ENCODE measurements at regions not wholly inside any gene's neighbourhood (a gene's known extent, or its start where the extent isn't known, plus 50 kb on each side); places are given as distances from the start of the nearest gene placed in this dataset.

DNA sequence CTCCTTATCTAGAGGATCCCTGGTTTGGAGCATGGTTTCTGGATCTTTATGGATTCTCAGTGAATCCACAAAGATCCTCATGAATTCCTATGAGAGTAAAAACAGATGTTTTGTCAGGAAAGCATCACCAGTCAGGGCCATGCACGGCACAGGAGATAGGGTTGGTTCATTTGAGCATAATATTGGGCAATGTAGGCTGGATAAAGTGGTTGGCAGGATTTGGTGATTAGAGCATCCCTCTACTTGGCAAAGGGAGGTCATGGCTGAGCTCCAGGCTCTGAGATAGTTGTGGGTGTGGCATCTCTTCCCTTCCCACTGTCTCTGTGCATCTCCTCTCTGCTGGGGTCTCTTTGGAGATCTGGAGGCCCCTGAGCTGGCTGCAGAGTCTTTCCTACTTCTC, 149.8 kb downstream of the DACT1 start:
- H3K27ac Mint-ChIP-seq = peak overlapping the region in 1 of 7 donors; percentile 21
- Histone ChIP-seq H3K9ac (ENCODE audit: insufficient read depth, low read length, poor library complexity, severe bottlenecking) (no peak overlapping the region), H3K27ac (ENCODE audit: low read depth in 1 of 2, low read length in 2 of 2) (no peak overlapping the region), H4K20me1 (ENCODE audit: insufficient read depth, low read length) (no peaks in the 10 kb centered on the region), H3K27me3 (ENCODE audit: control insufficient read depth in 2 of 2, insufficient read depth in 2 of 2, low read length in 2 of 2) (no peaks in the 10 kb centered on the region), H3K4me2 (replicated peaks; ENCODE audit: extremely low read depth, low read length, poor library complexity, severe bottlenecking) (no peak overlapping the region), H3K9me3 (replicated peaks in 1 of 2; ENCODE audit: control insufficient read depth in 1 of 2, insufficient read depth in 1 of 2, low read length in 2 of 2) (no peaks in the 10 kb centered on the region), H3K36me3 (replicated peaks in 1 of 2; ENCODE audit: control insufficient read depth in 1 of 2, insufficient read depth in 2 of 2, low read length in 2 of 2) (no peaks in the 10 kb centered on the region), H3K4me1 (ENCODE audit: control insufficient read depth in 1 of 2, insufficient read depth in 2 of 2, low read length in 2 of 2) (no peaks in the 10 kb centered on the region), H2AFZ (ENCODE audit: insufficient read depth, low read depth, low read length, poor library complexity, severe bottlenecking) (no peak overlapping the region), H3K79me2 (ENCODE audit: insufficient read depth, low read length) (no peaks in the 10 kb centered on the region), H3K4me3 (replicated peaks in 1 of 3; ENCODE audit: low read depth in 2 of 3, low read length in 3 of 3) (no peak overlapping the region)
- TF ChIP-seq, protein P1, sequence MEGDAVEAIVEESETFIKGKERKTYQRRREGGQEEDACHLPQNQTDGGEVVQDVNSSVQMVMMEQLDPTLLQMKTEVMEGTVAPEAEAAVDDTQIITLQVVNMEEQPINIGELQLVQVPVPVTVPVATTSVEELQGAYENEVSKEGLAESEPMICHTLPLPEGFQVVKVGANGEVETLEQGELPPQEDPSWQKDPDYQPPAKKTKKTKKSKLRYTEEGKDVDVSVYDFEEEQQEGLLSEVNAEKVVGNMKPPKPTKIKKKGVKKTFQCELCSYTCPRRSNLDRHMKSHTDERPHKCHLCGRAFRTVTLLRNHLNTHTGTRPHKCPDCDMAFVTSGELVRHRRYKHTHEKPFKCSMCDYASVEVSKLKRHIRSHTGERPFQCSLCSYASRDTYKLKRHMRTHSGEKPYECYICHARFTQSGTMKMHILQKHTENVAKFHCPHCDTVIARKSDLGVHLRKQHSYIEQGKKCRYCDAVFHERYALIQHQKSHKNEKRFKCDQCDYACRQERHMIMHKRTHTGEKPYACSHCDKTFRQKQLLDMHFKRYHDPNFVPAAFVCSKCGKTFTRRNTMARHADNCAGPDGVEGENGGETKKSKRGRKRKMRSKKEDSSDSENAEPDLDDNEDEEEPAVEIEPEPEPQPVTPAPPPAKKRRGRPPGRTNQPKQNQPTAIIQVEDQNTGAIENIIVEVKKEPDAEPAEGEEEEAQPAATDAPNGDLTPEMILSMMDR (IDR thresholded peaks at IDR 0.05) = no peak
- no peak overlapping the region for H3K4me3 Mint-ChIP-seq
- H3K36me3 Mint-ChIP-seq = no peaks in the 10 kb centered on the region
- intact Hi-C loops (cut with micrococcal nuclease) = no loop called here
- no peak for DNase-seq
- H3K4me1 Mint-ChIP-seq = peaks cover 2% of the 10 kb centered on the region
- 83% methylated on average over 1 of the region's 1 CpG for WGBS (ENCODE audit: insufficient coverage)
- H3K27me3 Mint-ChIP-seq (ENCODE audit: low read depth in 3 of 3) = peaks cover 0 to 5% (median 1%) of the 10 kb centered on the region in 3 donors
- H3K9me3 Mint-ChIP-seq = peaks cover 0 to 6% (median 0%) of the 10 kb centered on the region in 7 donors

DNA sequence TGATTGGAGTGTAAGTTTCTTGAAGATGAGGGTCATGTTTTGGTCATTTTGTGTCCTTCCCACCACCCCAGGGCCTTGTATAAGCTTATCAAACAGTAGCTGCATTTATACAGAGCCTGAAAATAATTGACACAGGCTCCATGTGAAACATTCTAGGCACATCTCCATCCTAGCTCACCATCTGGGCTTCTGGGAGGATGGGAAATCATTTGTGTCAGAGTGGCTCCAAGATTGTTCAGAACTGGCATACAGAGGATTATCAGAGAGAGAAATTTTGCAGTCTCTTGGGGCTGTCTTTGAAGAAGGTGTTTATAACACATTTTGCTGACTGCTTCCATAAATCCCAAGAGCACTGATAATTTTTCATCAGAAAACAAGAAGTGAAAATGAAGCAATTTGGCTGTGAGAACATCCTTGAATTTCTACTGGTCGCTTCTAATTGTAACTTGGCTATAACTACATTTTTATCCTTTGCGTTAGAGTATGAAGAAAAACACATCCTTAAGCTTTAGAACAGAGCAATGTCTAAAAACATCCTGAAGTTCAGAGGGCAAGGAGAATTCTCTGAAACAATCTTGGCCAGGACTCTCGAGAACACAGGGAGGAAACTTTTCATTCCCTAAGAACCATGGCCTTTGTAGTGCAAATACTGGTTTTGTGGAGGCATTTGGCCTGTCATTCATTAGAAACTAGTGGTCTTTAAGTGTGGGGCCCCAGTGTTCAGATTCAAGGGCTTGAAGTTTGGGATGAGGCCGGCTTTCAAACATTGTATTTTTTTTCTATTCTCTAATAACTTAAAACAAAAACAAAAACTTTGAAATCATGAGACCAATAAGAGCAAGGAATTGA, 151.1 kb downstream of the DACT1 start:
- no peaks in the 10 kb centered on the region for H3K9me3 ChIP-seq (replicated peaks in 1 of 2; ENCODE audit: control insufficient read depth in 1 of 2, insufficient read depth in 1 of 2, low read length in 2 of 2)
- WGBS (ENCODE audit: insufficient coverage) = 60% methylated on average over 2 of the region's 4 CpGs
- DNase-seq = no peak
- Mint-ChIP-seq H3K27ac (no peak overlapping the region), H3K27me3 (ENCODE audit: low read depth in 3 of 3) (peaks cover 0 to 5% (median 1%) of the 10 kb centered on the region in 3 donors), H3K36me3 (no peaks in the 10 kb centered on the region), H3K4me1 (peaks cover 6% of the 10 kb centered on the region), H3K9me3 (peaks cover 0 to 6% (median 0%) of the 10 kb centered on the region in 7 donors), H3K4me3 (no peak overlapping the region)
- H3K79me2 ChIP-seq (ENCODE audit: insufficient read depth, low read length) = no peaks in the 10 kb centered on the region
- intact Hi-C loops (cut with micrococcal nuclease) = no loop called here
- H2AFZ ChIP-seq (ENCODE audit: insufficient read depth, low read depth, low read length, poor library complexity, severe bottlenecking) = no peak overlapping the region
- H4K20me1 ChIP-seq (ENCODE audit: insufficient read depth, low read length) = no peaks in the 10 kb centered on the region
- H3K4me3 ChIP-seq (replicated peaks in 1 of 3; ENCODE audit: low read depth in 2 of 3, low read length in 3 of 3) = no peak overlapping the region
- H3K27me3 ChIP-seq (ENCODE audit: control insufficient read depth in 2 of 2, insufficient read depth in 2 of 2, low read length in 2 of 2) = no peaks in the 10 kb centered on the region
- H3K9ac ChIP-seq (ENCODE audit: insufficient read depth, low read length, poor library complexity, severe bottlenecking) = no peak overlapping the region
- TF ChIP-seq, protein P1 (IDR thresholded peaks at IDR 0.05) = no peak
- no peak overlapping the region for H3K27ac ChIP-seq (ENCODE audit: low read depth in 1 of 2, low read length in 2 of 2)
- no peak overlapping the region for H3K4me2 ChIP-seq (replicated peaks; ENCODE audit: extremely low read depth, low read length, poor library complexity, severe bottlenecking)
- no peaks in the 10 kb centered on the region for H3K4me1 ChIP-seq (ENCODE audit: control insufficient read depth in 1 of 2, insufficient read depth in 2 of 2, low read length in 2 of 2)
- no peaks in the 10 kb centered on the region for H3K36me3 ChIP-seq (replicated peaks in 1 of 2; ENCODE audit: control insufficient read depth in 1 of 2, insufficient read depth in 2 of 2, low read length in 2 of 2)

All from CD14-positive monocyte (primary cell).